Retina (tissue), 1 donor: ENCODE measurements at regions not wholly inside any gene's neighbourhood (a gene's known extent, or its start where the extent isn't known, plus 50 kb on each side); places are given as distances from the start of the nearest gene placed in this dataset.
A peak's percentile ranks its signal among the peaks of the same experiment; 100 is the strongest.
"Not testable (repeated sequence)": the region's sequence is repeated elsewhere in the genome, so short reads cannot be mapped to it uniquely, and the experiment has no call there.

ENCODE experiments used
- DNase-seq: peaks from one replicate; pipeline ENCODE4 v3.0.0-alpha.2; 2016

DNA sequence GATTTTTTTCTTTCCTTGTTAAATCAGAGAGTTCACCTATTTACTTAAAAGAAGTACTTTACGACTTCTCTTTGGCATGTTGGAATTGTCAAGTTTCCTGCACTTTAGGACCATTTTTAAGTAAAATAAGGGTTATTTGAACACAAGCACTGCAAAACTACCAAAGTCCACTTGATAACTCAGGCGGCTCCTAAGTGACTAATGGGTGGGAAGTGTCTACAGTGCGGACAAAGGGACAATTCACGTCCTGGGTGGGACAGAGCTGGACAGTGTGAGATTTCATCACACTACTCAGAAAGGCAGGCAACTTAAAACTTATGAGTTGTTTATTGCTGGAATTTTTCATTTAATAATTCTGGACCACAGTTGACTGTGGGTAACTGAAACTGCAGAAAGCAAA, 590.2 kb upstream of the UBE2E2 start:
- no peak for DNase-seq

DNA sequence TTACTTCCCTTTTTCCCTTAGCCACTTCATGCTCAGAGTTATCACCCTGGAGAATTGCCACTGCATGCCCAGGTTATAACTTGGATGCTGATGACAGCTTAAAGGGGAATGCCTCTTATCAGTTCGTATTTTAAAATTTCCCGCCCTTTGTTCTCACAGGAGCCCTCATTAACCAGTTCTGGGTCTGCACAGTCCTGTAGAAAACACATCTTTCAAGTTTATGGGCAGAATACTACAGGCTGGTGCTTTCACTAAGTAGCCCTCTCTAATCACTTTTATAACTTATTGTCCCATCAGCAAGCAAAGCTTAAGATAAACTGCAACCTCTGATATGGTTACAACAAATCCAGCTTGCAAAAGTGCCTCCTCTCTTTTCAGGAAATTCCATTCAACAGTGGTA, 587.3 kb upstream of the UBE2E2 start:
- DNase-seq = no peak

DNA sequence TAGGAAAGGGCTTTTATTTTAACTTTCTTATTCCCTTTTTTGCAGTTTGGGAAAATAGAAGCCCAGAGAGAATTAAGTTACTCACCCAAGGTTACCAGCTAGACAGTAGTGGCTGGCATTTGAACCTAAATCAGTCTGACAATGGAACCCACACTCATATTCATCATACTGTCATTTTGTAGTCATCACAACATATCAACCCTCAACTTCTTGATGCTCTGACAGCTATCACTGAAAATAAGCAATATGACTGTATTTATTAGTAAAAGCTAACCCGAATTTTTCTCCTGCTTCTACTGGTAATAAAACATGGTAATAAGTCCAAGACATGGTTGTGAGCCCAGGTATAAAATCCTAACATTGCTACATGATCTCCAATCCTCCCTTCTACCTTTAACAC, 585.8 kb upstream of the UBE2E2 start:
- no peak for DNase-seq

DNA sequence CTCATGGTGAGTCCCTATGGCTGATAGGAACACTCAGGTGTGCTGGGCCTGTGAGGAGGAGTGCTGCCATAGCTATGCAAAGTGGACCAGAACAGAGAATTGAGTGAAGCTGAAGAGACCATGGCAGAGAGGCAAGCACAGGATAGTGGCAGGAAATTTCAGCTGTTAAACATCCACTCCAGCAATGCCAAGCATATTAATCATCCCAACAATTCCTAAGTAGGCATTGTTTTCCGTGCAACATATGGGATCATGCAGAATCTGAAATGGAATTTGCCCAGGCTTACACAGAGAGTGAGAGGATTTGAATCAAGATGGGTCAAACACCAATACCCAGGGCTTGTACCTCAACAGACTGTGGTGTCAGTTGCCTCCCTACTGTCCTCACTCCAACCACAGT, 582.6 kb upstream of the UBE2E2 start:
- no peak for DNase-seq

DNA sequence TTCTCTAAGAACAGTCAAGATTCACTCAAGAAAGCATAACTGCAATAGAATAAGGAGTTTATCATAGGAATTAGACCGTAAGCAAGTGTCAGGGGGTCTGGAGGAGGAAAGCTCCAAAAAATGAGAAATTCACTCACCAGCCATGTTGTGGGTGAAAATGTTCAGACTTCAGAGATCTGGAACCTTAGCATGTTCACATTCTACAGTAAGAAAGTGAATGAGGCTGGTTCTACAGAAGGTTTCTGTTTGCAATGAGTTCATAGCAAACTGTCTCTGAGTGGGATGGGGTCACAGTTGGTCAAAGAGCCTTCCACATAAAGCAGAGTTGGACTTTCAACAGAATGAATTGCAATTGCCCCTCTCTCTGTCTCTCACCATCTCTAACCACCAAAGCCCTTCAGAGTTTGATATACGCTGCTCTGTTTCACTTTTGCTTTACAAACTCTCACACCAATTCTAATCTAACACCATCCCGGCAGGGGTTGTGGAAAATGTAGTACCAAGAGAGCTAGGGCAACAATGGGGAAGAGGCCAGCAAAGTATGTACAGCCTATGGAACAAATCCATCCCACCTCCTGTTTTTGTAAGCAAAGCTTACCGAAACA, 581.8 kb upstream of the UBE2E2 start:
- no peak for DNase-seq

DNA sequence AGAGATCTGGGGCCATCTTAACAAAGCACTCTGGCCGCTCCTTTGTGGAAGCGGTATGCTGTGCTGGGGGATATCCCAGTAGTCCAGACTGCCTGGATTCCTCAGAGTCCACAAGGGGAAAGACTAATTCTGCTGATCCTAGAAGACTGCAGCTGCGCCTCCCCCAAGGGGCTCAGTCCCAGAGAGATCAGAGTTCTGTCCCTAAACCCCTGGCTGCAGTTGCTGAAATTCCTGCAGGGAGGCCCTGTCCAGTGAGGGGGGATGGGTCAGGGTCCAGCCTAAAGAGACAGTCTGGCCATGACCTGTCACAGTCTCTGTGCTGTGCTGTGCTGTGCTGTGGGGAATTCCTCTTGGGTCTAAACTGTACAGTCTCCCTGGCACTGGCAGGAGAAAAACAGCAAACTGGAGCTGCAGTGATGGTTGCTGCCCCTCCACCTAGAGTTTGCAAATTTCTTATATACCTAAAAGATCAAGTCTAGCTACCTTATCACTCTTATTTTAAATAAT, 575.1 kb upstream of the UBE2E2 start:
- DNase-seq = no peak

DNA sequence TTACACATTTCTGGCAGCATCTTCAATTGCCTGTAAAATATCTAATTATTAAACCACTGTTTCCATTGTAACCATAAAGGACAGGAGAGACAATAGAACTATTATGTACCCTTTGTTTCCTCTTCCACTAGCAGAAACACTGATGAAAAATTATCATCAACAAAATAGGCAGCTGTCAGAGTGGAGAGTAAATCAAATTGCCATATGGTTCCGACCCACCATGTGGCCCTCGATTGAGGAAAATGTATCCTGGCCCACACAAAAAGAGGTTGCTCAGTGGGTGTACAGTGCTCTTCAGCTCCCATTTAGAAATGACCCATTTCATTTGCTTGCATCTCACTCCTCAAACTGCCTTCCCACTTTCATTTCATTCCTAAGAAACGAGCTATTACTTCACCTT, 570.6 kb upstream of the UBE2E2 start:
- peak; percentile 66 for DNase-seq

DNA sequence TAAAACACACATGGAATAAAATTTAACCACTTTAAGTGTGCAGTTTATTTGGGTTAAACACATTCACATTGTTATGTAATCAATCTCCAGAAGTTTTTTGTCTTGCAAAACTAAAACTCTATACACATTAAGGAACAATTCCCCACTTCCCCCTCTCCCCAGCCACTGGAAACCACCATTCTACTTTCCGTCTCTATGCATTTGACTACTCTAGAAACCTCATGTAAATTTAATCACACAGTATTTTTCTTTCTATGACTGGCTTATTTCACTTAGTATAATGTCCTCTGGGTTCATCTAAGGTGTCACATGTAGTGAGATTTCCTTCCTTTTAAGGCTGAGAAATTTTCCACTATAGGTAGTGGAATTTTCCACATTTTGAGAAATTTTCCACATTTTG, 568.7 kb upstream of the UBE2E2 start:
- no peak for DNase-seq

DNA sequence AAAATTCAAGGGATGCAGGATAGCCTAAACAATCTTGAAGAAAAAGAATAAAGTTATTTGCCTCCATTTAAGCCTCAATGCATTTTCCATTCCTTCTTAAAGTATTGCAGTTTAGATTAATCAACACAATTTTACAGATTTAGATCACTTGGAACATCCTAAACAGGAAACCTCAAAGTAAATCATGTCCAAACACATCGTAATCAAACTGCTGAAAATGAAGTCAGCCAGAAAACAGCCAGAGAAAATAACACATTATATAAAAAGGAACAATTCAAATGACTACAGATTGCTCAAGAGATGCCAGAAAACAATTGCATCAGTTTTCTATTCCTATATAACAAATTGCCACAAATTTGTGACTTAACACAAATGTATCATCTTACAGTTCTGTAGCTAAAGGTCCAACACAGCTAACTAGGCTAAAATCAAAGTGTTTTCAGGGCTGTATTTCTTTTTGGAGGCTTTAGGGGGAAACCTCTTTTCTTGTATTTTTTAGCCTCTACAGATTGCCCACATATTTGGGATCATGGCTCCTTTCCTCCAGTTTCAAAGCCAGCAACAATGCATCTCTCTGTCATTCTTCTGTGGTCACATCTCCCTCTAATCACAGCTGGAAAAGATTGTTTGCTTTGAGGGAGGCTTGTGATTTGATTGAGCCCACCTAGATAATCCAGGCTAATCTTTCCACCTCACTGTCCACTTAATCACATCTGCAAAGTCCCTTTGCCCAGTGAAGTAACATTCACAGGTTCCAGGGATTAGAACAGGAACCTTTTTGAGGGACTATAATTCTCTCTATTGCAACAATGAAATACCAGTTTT, 543.3 kb upstream of the UBE2E2 start:
- DNase-seq = peak; percentile 5

DNA sequence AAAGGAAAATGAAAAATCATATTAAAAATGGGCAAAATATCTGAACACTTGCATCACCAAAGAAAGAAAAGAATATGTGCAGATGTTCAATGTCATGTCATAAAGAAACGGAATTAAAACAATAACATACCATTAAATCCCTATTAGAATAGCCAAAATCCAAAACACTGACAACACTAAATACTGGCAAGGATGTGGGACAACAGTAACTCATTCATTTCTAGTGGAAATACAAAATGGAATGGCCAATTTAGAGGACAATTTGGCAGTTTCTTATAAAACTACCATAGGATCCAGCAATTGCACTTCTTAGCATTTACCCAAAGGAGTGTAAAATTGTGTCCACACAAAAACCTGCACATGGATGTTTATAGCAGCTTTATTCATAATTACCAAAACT, 542.5 kb upstream of the UBE2E2 start:
- DNase-seq = no peak

DNA sequence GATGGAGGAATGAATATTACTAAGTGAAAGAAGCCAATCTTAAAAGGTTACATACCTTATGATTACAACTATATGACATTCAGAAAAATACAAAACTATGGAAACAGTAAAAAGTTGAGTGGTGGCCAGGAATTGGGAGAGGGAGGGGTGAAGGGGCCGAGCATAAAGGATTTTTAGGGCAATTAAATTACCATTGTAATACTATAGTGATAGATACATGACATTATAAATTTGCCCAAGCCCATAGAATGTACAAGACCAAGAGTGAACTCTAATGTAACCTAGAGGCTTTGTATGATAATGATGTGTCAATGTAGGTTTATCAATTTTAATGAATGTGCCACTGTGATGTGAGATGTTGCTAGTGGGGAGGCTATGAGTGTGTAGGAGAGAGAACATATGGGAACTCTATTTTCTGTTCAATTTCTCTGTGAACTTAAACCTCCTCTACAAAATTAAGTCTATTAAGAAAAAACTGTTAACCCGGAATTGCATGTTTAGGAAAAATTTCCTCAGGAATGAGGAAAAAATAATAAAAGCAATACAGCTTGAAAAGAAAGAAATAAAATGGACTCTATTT, 541.9 kb upstream of the UBE2E2 start:
- no peak for DNase-seq

DNA sequence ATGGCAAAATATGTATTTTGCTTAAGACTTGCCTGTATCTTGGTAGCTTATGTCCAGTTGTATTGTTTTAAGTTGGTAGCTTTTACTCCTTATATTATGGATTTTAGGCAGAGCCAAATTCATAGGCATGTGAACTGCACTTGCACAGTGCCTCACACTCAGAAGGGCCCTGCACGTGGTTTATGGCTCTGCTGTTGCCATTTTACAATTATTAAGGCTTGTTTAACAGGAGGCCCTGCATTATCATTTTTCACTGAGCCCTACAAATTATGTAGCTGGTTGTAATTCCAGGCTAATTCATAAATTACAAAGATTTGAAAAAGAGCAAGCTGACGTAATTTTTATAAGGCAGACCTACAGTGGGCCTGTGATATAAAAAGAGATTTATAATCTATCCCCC, 537.6 kb upstream of the UBE2E2 start:
- no peak for DNase-seq

DNA sequence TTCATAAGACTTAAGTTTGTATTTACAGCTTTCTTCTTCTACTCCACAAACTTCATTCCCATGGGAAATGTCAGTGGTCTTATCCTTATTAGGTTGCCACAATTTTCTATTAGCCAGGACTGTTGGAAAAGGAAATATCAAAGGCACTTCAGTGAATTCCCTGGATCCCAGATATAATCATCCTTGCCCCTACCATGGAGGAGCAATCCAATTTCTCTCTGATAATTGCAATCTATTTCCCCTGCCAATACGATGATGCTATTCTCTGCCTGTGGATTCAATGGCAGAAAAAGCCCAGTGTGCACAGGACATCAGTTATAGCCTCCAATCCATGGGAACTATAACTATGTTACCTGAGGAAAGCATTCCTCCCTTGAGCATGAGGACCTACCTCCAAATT, 536.4 kb upstream of the UBE2E2 start:
- DNase-seq = no peak

DNA sequence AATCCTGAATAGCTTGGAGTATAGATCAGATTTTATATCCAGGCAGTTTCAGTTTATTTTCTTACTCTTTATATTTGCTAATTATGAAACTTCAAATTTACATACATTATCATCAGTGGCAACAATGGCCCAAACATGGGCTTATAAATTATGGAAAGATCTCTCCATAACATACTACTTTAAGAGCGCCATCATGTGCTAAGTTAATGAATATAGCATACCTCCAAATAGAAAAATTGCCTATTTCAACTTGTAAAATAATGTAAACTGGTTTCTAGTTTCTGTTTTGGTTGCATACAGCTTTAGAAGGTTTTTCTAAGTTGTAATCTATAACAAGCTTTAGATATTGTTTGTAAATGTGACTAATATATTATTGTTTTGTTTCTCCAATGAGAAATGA, 531.3 kb upstream of the UBE2E2 start:
- no peak for DNase-seq

DNA sequence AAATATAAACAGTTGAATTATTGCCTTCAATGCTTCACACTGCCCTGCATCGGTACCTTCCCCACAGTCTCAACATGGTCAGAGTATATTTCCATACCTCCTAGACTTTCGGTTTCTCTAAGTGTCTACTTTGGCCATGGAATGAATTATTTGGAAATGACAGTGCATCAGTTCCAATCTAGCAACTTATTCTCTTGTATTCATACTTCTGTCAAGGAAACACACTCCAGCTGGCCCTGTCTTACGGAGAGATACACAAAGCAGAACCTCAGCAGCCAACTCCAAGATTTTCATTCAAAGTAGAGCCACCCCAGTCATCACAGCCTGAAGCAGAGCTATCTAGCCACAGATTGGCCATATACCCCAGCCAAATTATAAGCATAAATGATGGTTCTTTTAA, 518.4 kb upstream of the UBE2E2 start:
- no peak for DNase-seq

DNA sequence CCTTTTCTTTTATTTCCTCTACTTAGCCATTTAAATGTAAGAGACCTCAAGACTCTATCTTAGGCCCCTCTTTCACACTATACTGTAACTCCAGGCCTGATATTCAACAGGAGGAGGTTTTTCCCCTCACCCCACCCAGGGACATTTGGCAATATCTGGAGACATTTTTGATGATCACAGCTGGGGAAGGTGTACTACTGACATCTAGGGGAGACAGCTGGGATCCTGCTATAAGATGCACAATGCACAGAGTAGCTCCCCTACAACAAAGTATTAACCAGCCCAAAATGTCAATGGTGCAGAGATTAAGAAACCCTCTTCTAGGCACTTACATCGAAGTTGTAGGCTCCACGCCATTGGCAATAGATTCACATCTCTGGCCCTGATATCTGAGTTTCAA, 517.5 kb upstream of the UBE2E2 start:
- DNase-seq = peak; percentile 11

DNA sequence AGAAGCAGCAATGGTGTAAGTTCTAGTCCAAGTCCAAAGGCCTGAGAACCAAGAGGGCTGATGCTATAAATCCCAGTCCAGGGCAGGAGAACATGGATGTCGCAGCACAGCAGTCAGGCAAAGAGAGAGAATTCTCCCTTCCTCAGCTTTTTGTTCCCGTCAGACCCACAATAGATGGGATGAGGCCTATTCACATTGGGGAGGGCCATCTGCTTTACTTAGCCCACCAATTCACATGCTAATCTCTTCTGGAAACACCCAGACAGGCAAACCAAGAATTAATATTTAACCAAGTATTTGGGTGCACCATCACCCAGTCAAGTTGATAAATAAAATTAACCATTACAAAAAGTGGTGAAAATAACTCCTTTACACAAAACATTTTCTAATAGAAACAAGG, 511.7 kb upstream of the UBE2E2 start:
- peak; percentile 21 for DNase-seq

DNA sequence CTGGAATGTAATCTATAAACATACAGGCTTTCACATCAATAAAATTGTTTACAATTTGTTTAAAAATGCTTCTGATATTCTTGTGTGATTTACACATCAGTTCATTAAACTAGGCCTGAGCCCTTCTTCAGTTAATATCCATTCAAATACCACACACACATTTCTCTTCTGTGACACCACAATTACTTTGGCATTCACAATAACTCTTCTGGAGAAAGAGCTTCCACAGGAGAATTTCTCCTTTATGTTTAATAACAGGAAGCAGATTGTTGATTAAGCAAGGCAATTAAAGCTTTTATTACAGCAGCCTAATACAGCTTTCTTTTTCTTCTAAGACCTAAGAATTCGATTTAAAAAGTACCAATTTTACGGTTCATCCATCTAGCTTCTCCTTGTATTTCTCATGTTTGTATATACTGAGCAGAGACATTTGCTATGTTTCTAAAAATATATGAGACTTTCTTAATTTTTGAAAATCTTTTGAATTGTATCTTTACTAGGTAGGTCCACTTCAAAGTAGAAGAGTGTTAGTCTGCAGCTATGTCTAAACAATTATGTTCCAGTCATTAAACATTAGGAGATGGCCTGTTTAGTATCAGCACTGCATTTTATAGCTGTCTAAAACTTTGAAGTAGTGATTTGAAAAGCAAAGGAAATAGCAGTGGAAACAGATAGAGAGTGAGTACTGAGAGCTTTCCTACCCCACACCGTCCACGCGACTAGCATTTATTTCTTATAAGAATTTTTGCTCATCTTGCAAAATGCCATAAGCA, 511.1 kb upstream of the UBE2E2 start:
- peak; percentile 32 for DNase-seq

DNA sequence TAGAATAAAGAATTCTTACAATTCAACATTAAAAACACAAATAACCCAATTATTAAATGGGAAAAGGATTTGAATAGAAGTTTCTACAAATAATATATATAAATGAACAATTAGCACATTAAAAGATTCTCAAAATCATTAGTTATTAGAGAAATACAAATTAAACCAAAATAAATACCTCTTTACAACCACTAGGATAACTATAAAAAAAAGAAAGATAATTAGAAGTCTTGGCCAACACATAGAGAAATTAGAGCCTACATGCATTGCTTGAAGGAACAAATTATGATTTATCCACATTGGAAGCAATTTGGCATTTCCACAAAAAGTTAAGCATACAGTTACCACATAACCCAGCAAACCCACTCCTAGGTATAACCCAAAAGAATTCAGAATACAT, 502.3 kb upstream of the UBE2E2 start:
- no peak for DNase-seq

DNA sequence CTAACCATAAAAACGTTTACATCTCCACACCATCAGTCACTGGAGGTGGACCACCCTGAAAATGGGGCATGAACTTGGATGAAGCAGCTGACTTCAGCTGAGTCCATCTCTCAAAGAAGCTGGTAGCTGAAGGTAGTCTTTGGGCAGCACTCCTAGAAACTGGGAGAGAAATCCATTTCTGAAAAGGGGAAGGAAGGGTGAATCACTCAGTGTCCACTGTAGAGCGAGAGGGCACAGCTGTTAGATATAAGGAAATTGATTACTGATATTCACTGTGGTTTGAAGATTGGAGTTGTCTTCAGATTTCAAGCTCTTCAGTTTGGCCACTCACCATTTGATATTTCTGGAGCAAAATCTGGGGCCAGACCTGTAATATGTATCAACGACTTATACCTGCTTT, 499.0 kb upstream of the UBE2E2 start:
- DNase-seq = no peak

DNA sequence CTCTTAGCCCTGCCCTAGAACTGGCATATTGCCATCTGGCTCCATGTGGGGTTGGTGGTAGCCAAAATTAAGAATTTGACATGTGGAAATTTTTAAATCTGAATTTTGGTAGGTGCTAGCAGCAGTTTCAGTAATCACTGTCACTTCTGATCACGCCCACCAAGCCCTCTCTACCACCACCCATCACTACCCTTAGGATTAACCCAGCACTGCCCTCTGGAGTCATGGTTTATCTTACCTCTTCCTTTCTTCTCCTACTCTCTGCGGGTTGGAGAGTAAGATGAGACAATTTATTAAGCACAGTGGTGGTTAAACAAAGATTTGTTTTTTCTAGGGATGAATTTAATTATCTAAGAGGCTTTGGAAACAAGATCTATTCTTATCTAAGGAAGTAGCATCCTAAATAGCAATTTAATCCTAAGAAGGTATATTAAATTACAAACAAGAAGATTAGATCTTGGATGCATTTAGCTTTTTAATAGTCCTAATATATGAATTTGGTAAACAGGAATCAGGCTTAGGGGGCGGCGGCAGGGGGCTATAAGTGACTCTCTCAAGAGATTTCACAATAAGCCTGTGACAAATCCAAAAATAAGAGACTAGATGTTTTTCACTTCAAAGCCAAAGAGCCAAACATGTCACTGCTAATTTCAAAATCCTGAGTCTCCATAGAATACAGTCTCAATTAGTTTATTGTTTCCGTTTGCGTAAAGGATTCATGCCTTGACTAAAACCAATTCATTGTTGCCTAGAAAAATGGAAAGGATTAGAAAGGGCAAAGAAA, 498.4 kb upstream of the UBE2E2 start:
- no peak for DNase-seq

DNA sequence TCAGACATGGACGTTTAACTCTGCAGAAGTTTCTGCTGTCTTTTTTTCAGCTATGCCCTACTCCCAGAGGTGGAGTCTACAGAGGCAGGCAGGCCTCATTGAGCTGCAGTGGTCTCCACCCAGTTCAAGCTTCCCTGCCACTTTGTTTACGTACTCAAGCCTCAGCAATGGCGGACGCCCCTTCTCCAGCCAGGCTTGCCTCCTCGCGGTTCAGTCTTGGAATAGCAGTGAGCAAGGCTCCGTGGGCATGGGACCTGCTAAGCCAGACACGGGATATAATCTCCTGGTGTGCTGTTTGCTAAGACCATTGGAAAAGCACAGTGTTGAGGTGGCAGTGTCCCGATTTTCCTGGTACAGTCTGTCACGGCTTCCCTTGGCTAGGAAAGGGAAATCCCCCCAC, 496.2 kb upstream of the UBE2E2 start:
- DNase-seq = not testable (repeated sequence)

DNA sequence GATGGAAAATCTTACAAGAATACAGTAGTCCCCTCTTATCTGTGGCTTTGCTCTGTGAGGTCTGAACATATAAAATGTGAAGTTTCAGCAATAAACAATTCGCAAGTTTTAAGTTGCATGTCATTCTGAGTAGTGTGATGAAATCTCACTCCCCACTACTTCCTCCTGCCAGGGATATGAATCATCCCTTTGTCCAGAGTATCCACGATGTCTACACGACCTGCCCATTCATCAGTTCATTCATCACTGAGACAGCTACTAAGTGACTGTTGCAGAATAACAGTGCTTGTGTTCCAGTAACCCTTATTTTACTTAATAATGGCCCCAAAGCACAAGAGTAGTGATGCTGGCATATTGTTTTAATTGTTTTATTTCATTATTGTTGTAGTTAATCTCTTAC, 489.2 kb upstream of the UBE2E2 start:
- DNase-seq = no peak
